Dermis microvascular lymphatic vessel endothelial cell (primary cell): ENCODE measurements at regions not wholly inside any gene's neighbourhood (a gene's known extent, or its start where the extent isn't known, plus 50 kb on each side); places are given as distances from the start of the nearest gene placed in this dataset.
A peak's percentile ranks its signal among the peaks of the same experiment; 100 is the strongest.

Source experiments
- DNase-seq, 2 donors: peaks; one replicate each; pipeline versions ENCODE4 v3.0.0 to v3.0.0-alpha.2; 2010; ENCODE audit warnings: low read depth in 2 of 2

- no peak for DNase-seq
Measured at GRCh38 chrY:11293392-11293791, 1407.6 kb upstream of the USP9Y start.

GRCh38 chrY:11334151-11334550, 1366.9 kb upstream of the USP9Y start:
- DNase-seq, result peak in 1 of 2 donors; percentile 24
